HG03139 (cell line): ENCODE measurements at regions not wholly inside any gene's neighbourhood (a gene's known extent, or its start where the extent isn't known, plus 50 kb on each side); places are given as distances from the start of the nearest gene placed in this dataset.

Experiments
- ATAC-seq: cut with Tn5 transposase; IDR thresholded peaks from one replicate; pipeline ENCODE4 v1.9.1; 2021; ENCODE audit not compliant: unreplicated experiment

- ATAC-seq: no peak
These were observed 177.5 kb downstream of the SYK start for GRCh38 chr9:90979138-90979551.

GRCh38 chr9:90979639-90980038 lies 178.0 kb downstream of the SYK start:
- ATAC-seq: no peak

- no peak for ATAC-seq
These were observed 180.1 kb downstream of the SYK start for GRCh38 chr9:90981726-90982125.

- ATAC-seq: no peak
These were observed 181.8 kb downstream of the SYK start for GRCh38 chr9:90983394-90983793.

GRCh38 chr9:90985631-90986030 lies 184.0 kb downstream of the SYK start:
- ATAC-seq: no peak

GRCh38 chr9:90986161-90986560 lies 184.5 kb downstream of the SYK start:
- no peak for ATAC-seq

- ATAC-seq: no peak
These were observed 185.9 kb downstream of the SYK start for GRCh38 chr9:90987566-90987965.

GRCh38 chr9:90988318-90988717 lies 186.7 kb downstream of the SYK start:
- no peak for ATAC-seq

- ATAC-seq: no peak
These were observed 190.3 kb downstream of the SYK start for GRCh38 chr9:90991953-90992352.

- no peak for ATAC-seq
These were observed 193.9 kb downstream of the SYK start for GRCh38 chr9:90995516-90995915.

- ATAC-seq: no peak
These were observed 194.8 kb downstream of the SYK start for GRCh38 chr9:90996154-90997065.

GRCh38 chr9:90998573-90998972 lies 197.0 kb downstream of the SYK start:
- no peak for ATAC-seq

- no peak for ATAC-seq
These were observed 198.1 kb downstream of the SYK start for GRCh38 chr9:90999425-91000397.

- ATAC-seq: no peak
These were observed 199.6 kb downstream of the SYK start for GRCh38 chr9:91001146-91001611.

- no peak for ATAC-seq
These were observed 202.9 kb downstream of the SYK start for GRCh38 chr9:91004484-91004883.

- ATAC-seq: no peak
These were observed 203.4 kb downstream of the SYK start for GRCh38 chr9:91004992-91005391.

- no peak for ATAC-seq
These were observed 204.4 kb downstream of the SYK start for GRCh38 chr9:91006046-91006445.

GRCh38 chr9:91008568-91008967 lies 206.9 kb downstream of the SYK start:
- no peak for ATAC-seq

GRCh38 chr9:91011891-91012290 lies 210.3 kb downstream of the SYK start:
- no peak for ATAC-seq

- no peak for ATAC-seq
These were observed 211.6 kb downstream of the SYK start for GRCh38 chr9:91012933-91013841.

- no peak for ATAC-seq
These were observed 215.6 kb downstream of the SYK start for GRCh38 chr9:91017245-91017644.
